CD4-positive, alpha-beta memory T cell (primary cell): ENCODE measurements at regions not wholly inside any gene's neighbourhood (a gene's known extent, or its start where the extent isn't known, plus 50 kb on each side); places are given as distances from the start of the nearest gene placed in this dataset.

ENCODE experiments used
- CTCF ChIA-PET: fragments of 350-600 bp; sonication (Branson Sonifier 250); formaldehyde crosslinking; loops from one replicate; lab custom pipeline; 2021; ENCODE audit warnings: inconsistent platforms; ENCODE audit not compliant: partially characterized antibody; lab: Charles Lee
- POLR2A ChIA-PET: fragments of 350-600 bp; sonication (Branson Sonifier 250); formaldehyde crosslinking; loops from one replicate; lab custom pipeline; 2021; ENCODE audit not compliant: partially characterized antibody; lab: Charles Lee
- DNase-seq, 5 donors: peaks; one replicate each; pipeline versions ENCODE4 v3.0.0 to v3.0.0-alpha.2; 2020 to 2022; ENCODE audit warnings: mixed read lengths in 1 of 5
- H3K27ac ChIP-seq: one replicate; pipeline ENCODE4 v1.7.0; 2013; ENCODE audit warnings: low read depth, low read length
- H3K27me3 ChIP-seq: 2 replicates; pipeline ENCODE4 v1.7.0; 2013; ENCODE audit warnings: mild to moderate bottlenecking, low read length, moderate library complexity; ENCODE audit not compliant: insufficient read depth
- H3K36me3 ChIP-seq: 2 replicates; pipeline ENCODE4 v1.7.0; 2013; ENCODE audit warnings: mild to moderate bottlenecking, low read length, moderate library complexity; ENCODE audit not compliant: insufficient read depth
- H3K4me1 ChIP-seq: 2 replicates; pipeline ENCODE4 v1.7.0; 2013; ENCODE audit warnings: mild to moderate bottlenecking, low read length, moderate library complexity; ENCODE audit not compliant: insufficient read depth
- H3K4me3 ChIP-seq, 2 donors: one replicate each; pipeline ENCODE4 v1.7.0; 2013; ENCODE audit warnings: low read length in 2 of 2, mild to moderate bottlenecking in 1 of 2
- H3K9me3 ChIP-seq, 2 donors: one replicate each; pipeline ENCODE4 v1.7.0; 2013; ENCODE audit warnings: low read length in 2 of 2, control low read depth in 1 of 2; ENCODE audit not compliant: control insufficient read depth in 1 of 2
- H3K27ac Mint-ChIP-seq, 7 donors: one replicate each; pipeline ENCODE4 v1.8.0; 2020 to 2021; ENCODE audit warnings: mixed read lengths in 7 of 7, mild to moderate bottlenecking in 6 of 7, inconsistent platforms in 3 of 7, moderate library complexity in 3 of 7
- H3K27me3 Mint-ChIP-seq, 2 donors: one replicate each; pipeline ENCODE4 v1.8.0; 2020 to 2021; ENCODE audit warnings: mixed read lengths in 2 of 2
- H3K36me3 Mint-ChIP-seq, 2 donors: one replicate each; pipeline ENCODE4 v1.8.0; 2020 to 2021; ENCODE audit warnings: mixed read lengths in 2 of 2, inconsistent platforms in 1 of 2, mild to moderate bottlenecking in 1 of 2
- H3K4me1 Mint-ChIP-seq, 4 donors: one replicate each; pipeline ENCODE4 v1.8.0; 2020 to 2021; ENCODE audit warnings: mixed read lengths in 4 of 4, mild to moderate bottlenecking in 1 of 4
- H3K4me3 Mint-ChIP-seq, 8 donors: one replicate each; pipeline ENCODE4 v1.8.0; 2020 to 2021; ENCODE audit warnings: mixed read lengths in 8 of 8, mild to moderate bottlenecking in 7 of 8, moderate library complexity in 6 of 8, inconsistent platforms in 3 of 8
- H3K9me3 Mint-ChIP-seq, 8 donors: one replicate each; pipeline ENCODE4 v1.8.0; 2020 to 2021; ENCODE audit warnings: mixed read lengths in 8 of 8, mild to moderate bottlenecking in 5 of 8, inconsistent platforms in 3 of 8, moderate library complexity in 1 of 8
- intact Hi-C: fragments of 100-400 bp; cut with micrococcal nuclease; formaldehyde crosslinking; loops from one replicate; pipeline ENCODE4 v1.15.1; 2023

- Mint-ChIP-seq H3K9me3 (no peaks in the 10 kb centered on the region), H3K27me3 (no peaks in the 10 kb centered on the region), H3K27ac (no peak overlapping the region), H3K36me3 (no peaks in the 10 kb centered on the region), H3K4me3 (no peak overlapping the region), H3K4me1 (no peaks in the 10 kb centered on the region)
- CTCF ChIA-PET, result no interaction called here
- Histone ChIP-seq H3K4me3 (no peak overlapping the region), H3K9me3 (no peaks in the 10 kb centered on the region), H3K36me3 (no peaks in the 10 kb centered on the region), H3K27me3 (no peaks in the 10 kb centered on the region), H3K27ac (no peak overlapping the region), H3K4me1 (no peaks in the 10 kb centered on the region)
- POLR2A ChIA-PET, result no interaction called here
- intact Hi-C loops, result no loop called here
- DNase-seq, result no peak
These were observed 500.7 kb downstream of the TLE4 start for GRCh38 chr9:80072451-80072850.

GRCh38 chr9:80070071-80070742 is 498.4 kb downstream of the TLE4 start:
- Histone ChIP-seq H3K9me3 (no peaks in the 10 kb centered on the region), H3K27me3 (no peaks in the 10 kb centered on the region), H3K36me3 (no peaks in the 10 kb centered on the region), H3K27ac (no peak overlapping the region), H3K4me3 (no peak overlapping the region), H3K4me1 (no peaks in the 10 kb centered on the region)
- Mint-ChIP-seq H3K27ac (no peak overlapping the region), H3K27me3 (no peaks in the 10 kb centered on the region), H3K4me3 (no peak overlapping the region), H3K36me3 (no peaks in the 10 kb centered on the region), H3K9me3 (no peaks in the 10 kb centered on the region), H3K4me1 (no peaks in the 10 kb centered on the region)
- POLR2A ChIA-PET, result no interaction called here
- intact Hi-C loops, result no loop called here
- CTCF ChIA-PET, result no interaction called here
- DNase-seq, result no peak

GRCh38 chr9:80066931-80067330 is 495.2 kb downstream of the TLE4 start:
- H3K36me3 ChIP-seq, result no peaks in the 10 kb centered on the region
- H3K27me3 Mint-ChIP-seq, result no peaks in the 10 kb centered on the region
- no peaks in the 10 kb centered on the region for H3K9me3 Mint-ChIP-seq
- H3K4me1 Mint-ChIP-seq, result no peaks in the 10 kb centered on the region
- DNase-seq, result no peak
- H3K9me3 ChIP-seq, result no peaks in the 10 kb centered on the region
- H3K27ac ChIP-seq, result no peak overlapping the region
- no peak overlapping the region for H3K27ac Mint-ChIP-seq
- POLR2A ChIA-PET, result no interaction called here
- H3K4me3 ChIP-seq, result no peak overlapping the region
- intact Hi-C loops, result no loop called here
- no peaks in the 10 kb centered on the region for H3K36me3 Mint-ChIP-seq
- CTCF ChIA-PET, result no interaction called here
- no peaks in the 10 kb centered on the region for H3K27me3 ChIP-seq
- no peaks in the 10 kb centered on the region for H3K4me1 ChIP-seq
- H3K4me3 Mint-ChIP-seq, result no peak overlapping the region

GRCh38 chr9:80062567-80062966 is 490.8 kb downstream of the TLE4 start:
- H3K4me1 Mint-ChIP-seq, result no peaks in the 10 kb centered on the region
- intact Hi-C loops, result no loop called here
- H3K4me3 Mint-ChIP-seq, result no peak overlapping the region
- H3K4me1 ChIP-seq, result no peaks in the 10 kb centered on the region
- peaks cover 0 to 3% (median 0%) of the 10 kb centered on the region in 8 donors for H3K9me3 Mint-ChIP-seq
- no peaks in the 10 kb centered on the region for H3K9me3 ChIP-seq
- H3K27me3 Mint-ChIP-seq, result no peaks in the 10 kb centered on the region
- H3K27me3 ChIP-seq, result no peaks in the 10 kb centered on the region
- no peaks in the 10 kb centered on the region for H3K36me3 ChIP-seq
- H3K36me3 Mint-ChIP-seq, result no peaks in the 10 kb centered on the region
- no peak overlapping the region for H3K4me3 ChIP-seq
- no peak overlapping the region for H3K27ac ChIP-seq
- CTCF ChIA-PET, result no interaction called here
- no peak overlapping the region for H3K27ac Mint-ChIP-seq
- POLR2A ChIA-PET, result no interaction called here
- DNase-seq, result no peak

- no peaks in the 10 kb centered on the region for H3K27me3 ChIP-seq
- ChIA-PET CTCF (no interaction called here), POLR2A (no interaction called here)
- Mint-ChIP-seq H3K27me3 (no peaks in the 10 kb centered on the region), H3K9me3 (peaks cover 0 to 3% (median 0%) of the 10 kb centered on the region in 8 donors), H3K36me3 (no peaks in the 10 kb centered on the region), H3K4me1 (no peaks in the 10 kb centered on the region), H3K4me3 (no peak overlapping the region), H3K27ac (no peak overlapping the region)
- no peaks in the 10 kb centered on the region for H3K36me3 ChIP-seq
- H3K27ac ChIP-seq, result no peak overlapping the region
- DNase-seq, result no peak
- H3K4me3 ChIP-seq, result no peak overlapping the region
- intact Hi-C loops, result no loop called here
- H3K4me1 ChIP-seq, result no peaks in the 10 kb centered on the region
- no peaks in the 10 kb centered on the region for H3K9me3 ChIP-seq
These were observed 490.2 kb downstream of the TLE4 start for GRCh38 chr9:80061940-80062339.

- H3K27ac ChIP-seq, result no peak overlapping the region
- no peak overlapping the region for H3K4me3 ChIP-seq
- no peaks in the 10 kb centered on the region for H3K27me3 Mint-ChIP-seq
- POLR2A ChIA-PET, result no interaction called here
- DNase-seq, result no peak
- H3K4me1 Mint-ChIP-seq, result no peaks in the 10 kb centered on the region
- H3K27ac Mint-ChIP-seq, result no peak overlapping the region
- intact Hi-C loops, result no loop called here
- H3K36me3 Mint-ChIP-seq, result no peaks in the 10 kb centered on the region
- CTCF ChIA-PET, result no interaction called here
- H3K27me3 ChIP-seq, result no peaks in the 10 kb centered on the region
- peaks cover 0 to 3% (median 0%) of the 10 kb centered on the region in 8 donors for H3K9me3 Mint-ChIP-seq
- no peak overlapping the region for H3K4me3 Mint-ChIP-seq
- H3K9me3 ChIP-seq, result no peaks in the 10 kb centered on the region
- H3K4me1 ChIP-seq, result no peaks in the 10 kb centered on the region
- H3K36me3 ChIP-seq, result no peaks in the 10 kb centered on the region
These were observed 489.3 kb downstream of the TLE4 start for GRCh38 chr9:80061096-80061495.

GRCh38 chr9:80059979-80060378 is 488.2 kb downstream of the TLE4 start:
- no peaks in the 10 kb centered on the region for H3K9me3 ChIP-seq
- H3K4me1 Mint-ChIP-seq, result no peaks in the 10 kb centered on the region
- no peak for DNase-seq
- ChIA-PET POLR2A (no interaction called here), CTCF (no interaction called here)
- no peaks in the 10 kb centered on the region for H3K36me3 Mint-ChIP-seq
- H3K4me1 ChIP-seq, result no peaks in the 10 kb centered on the region
- no peaks in the 10 kb centered on the region for H3K27me3 ChIP-seq
- no peak overlapping the region for H3K4me3 Mint-ChIP-seq
- H3K9me3 Mint-ChIP-seq, result peaks cover 0 to 4% (median 0%) of the 10 kb centered on the region in 8 donors
- no peak overlapping the region for H3K27ac ChIP-seq
- no peak overlapping the region for H3K4me3 ChIP-seq
- no peaks in the 10 kb centered on the region for H3K36me3 ChIP-seq
- intact Hi-C loops, result no loop called here
- H3K27ac Mint-ChIP-seq, result no peak overlapping the region
- no peaks in the 10 kb centered on the region for H3K27me3 Mint-ChIP-seq

GRCh38 chr9:80059191-80059590 is 487.4 kb downstream of the TLE4 start:
- no peak overlapping the region for H3K4me3 Mint-ChIP-seq
- no peaks in the 10 kb centered on the region for H3K36me3 Mint-ChIP-seq
- no peak overlapping the region for H3K27ac ChIP-seq
- no peaks in the 10 kb centered on the region for H3K36me3 ChIP-seq
- no peak overlapping the region for H3K4me3 ChIP-seq
- H3K27me3 Mint-ChIP-seq, result no peaks in the 10 kb centered on the region
- H3K27me3 ChIP-seq, result no peaks in the 10 kb centered on the region
- ChIA-PET CTCF (no interaction called here), POLR2A (no interaction called here)
- intact Hi-C loops, result no loop called here
- DNase-seq, result no peak
- H3K9me3 Mint-ChIP-seq, result peaks cover 0 to 4% (median 0%) of the 10 kb centered on the region in 8 donors
- H3K27ac Mint-ChIP-seq, result no peak overlapping the region
- H3K4me1 Mint-ChIP-seq, result no peaks in the 10 kb centered on the region
- no peaks in the 10 kb centered on the region for H3K4me1 ChIP-seq
- H3K9me3 ChIP-seq, result no peaks in the 10 kb centered on the region
